CD1c-positive myeloid dendritic cell (primary cell): ENCODE measurements at regions not wholly inside any gene's neighbourhood (a gene's known extent, or its start where the extent isn't known, plus 50 kb on each side); places are given as distances from the start of the nearest gene placed in this dataset.
"Not testable (repeated sequence)": the region's sequence is repeated elsewhere in the genome, so short reads cannot be mapped to it uniquely, and the experiment has no call there.

Experiments used
- DNase-seq: peaks from one replicate; pipeline ENCODE4 v3.0.0-alpha.2; 2016; ENCODE audit errors: extremely low spot score

DNA sequence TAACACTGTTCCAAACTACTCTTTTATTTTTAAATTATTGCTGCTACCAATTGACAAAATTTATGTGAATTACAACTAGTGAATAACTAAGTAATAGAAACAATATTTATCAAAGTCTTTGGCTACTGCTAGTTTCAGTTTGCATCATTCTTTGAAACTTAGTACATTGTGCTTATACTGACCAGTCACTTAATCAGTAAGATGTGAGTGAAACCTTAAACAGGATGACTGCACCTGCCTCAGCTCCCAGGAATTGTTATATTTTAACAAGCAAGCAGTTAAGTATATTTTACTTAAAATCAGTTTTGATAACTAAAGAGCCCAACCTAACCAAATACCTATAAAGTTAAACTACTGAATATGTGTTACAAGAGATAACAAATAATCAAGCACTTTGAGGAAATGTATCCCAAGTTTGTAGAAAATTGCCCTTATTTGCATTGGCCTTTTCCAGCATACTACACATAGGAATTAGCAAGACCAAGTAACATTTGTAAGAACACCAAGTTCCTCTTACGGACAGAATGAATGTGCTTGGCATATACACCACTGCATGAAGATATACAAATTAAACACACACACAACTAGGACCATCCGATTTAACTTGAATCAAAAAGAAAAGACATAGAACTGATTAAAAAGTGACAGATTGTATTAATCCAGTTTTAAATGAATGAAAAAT lies 545.5 kb upstream of the DAB2 start:
- no peak for DNase-seq

DNA sequence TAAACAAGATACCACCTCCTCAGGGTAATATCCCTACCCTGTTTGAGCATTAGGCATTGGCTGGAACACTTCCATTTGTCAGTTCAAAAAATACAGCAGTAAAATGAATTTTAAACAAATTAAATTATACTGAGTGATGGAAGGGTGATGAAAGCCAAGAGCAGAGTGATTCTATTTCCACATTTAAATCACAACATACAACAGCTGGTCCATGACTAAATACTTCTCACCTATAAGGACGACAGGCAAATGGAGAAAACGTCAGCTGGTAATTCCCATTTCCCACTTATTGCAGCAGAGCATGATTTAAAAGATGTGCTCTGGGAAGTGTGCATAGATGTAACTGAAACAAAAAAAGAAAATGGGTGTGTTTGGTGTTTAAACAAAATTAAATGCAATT lies 543.6 kb upstream of the DAB2 start:
- DNase-seq, result no peak

DNA sequence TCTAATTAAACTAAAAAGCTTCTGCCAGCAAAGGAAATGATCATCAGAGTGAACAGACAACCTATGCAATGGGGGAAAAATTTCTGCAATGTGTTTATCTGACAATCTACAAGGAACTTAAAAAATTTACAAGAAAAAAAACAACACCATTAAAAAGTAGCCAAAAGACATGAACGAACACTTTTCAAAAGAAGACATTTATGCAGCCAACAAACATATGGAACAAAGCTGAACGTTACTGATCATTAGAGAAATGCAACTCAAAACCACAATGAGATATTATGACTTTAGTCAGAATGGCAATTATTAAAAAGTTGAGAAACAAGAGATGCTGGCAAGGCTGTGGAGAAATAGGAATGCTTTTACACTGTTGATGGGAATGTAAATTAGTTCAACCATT lies 530.4 kb upstream of the DAB2 start:
- DNase-seq, result no peak

DNA sequence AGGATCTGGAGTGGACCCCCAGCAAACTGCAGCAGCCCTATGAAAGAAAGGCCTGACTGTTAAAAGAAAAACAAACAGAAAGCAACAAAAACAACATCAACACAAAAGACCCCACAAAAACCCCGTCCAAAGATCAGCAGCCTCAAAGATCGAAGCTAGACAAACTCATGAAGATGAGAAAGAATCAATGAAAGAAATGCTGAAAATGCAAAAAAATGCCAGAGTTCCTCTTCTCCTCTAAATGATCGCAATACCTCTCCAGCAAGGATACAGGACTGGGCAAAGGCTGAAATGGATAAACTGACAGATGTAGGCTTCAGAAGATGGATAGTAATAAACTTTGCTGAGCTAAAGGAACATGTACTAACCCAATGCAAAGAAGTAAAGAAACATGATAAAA lies 526.3 kb upstream of the DAB2 start:
- no peak for DNase-seq

DNA sequence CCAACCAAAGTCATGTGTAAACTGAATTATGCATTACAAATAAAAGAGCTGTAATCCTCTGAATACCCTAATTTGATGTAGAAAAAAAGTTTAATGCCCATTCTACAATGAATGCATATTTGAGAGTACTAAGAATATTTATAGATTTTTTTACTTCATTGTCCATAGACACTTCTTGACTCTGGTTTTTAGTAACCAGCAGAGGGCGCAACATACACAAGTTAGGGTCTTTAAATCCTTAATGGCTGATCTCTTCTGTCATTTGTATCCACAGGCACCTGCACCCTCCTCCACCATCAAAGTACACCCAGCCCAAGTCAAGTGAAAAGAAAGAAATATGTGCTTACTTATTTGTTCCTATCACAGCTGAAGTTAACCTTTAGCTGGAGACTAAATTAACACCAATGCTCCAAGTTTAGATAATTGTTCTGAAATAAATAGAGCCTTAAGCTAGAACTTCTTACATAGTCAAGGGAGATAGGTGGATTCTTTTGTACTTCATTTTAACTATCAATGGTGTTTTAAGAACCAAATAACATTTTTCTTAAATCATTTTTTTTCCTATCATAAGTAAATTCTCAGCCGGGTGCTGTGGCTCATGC lies 524.2 kb upstream of the DAB2 start:
- DNase-seq, result peak; percentile 82

DNA sequence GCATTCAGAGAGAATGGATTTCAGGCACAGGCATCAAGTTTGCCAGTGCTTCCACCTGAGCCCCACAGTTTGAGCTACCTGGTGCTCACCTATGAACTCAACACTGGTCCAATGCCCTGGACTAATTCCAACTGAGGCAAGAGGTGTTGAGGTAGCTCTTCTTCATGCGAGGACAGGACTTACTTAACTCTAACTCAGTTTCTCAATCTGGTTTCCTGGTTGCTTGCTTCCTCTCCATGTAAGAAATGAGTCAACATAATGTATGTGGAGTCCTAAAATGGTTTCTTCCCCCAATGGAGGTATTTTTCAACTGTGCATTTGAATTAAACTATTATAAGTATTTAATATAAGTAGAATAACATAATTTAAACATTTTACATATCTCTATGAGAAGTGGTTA lies 523.6 kb upstream of the DAB2 start:
- peak; percentile 9 for DNase-seq

DNA sequence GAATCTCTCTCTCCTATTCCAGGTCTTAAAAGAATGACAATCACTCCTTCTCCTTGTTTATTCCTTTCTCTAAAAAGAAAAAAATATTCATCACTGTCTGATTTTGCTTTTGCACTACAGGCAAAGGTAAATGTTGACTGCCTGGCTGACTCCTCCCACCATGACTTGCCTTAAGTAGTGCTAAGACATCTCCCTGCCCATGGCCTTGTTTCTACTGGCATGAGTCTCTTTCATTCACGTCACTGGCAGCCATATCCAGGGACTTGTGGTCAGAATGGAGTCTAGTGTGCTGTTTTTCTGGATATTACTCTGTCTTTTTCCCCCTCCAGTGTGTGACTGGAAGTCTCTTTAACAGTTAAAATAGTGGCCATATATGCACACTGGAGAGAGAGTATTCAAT lies 522.9 kb upstream of the DAB2 start:
- no peak for DNase-seq

DNA sequence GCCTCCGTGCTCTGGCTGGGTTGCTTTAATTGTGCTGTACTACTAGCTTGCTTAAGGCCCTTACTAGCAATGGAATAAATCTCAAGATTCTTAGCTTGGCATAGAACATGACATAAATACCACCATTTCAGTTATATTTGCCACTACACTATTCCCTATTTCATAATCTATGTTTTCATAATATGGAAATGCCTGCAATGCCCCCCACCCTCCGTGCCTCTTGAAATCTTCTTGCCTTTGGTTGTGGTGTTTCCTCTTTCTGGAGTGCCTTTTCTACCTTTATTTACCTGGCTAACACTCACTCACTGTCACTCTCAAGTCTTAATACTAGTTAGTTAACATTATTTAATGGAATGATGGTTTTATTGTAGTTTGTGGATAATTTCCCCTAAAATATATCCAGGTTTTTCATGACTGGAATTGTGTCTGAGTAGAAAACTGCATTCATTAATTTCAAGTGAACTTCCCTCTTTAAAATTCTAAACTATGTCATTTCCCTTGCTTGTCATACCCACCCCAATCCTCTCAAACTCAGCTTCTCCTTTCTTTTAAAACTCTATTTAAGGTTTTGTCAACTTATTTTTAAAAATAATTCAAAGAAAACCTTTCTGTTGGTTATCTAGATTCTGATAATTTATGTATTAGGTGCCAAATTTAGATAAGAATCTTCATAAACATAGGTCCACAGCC lies 521.7 kb upstream of the DAB2 start:
- peak; percentile 35 for DNase-seq

DNA sequence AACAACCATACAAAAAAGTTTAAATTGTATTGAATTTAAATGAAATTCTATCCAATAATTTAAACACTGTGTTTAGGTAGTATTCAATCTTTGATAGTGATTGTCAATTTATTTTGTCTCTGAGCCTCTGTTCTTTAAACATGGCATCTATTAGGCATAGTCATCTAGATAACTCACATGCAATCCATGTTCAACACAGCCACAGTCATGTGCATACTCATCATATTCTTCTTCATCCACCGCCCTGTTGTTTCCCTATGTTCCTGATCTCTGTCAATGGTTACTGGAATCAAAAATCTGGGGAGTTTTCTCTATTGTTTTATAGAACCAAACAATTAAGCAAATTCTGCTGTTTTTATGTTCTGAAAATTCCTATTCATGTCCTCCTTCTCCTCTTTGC lies 521.1 kb upstream of the DAB2 start:
- no peak for DNase-seq

DNA sequence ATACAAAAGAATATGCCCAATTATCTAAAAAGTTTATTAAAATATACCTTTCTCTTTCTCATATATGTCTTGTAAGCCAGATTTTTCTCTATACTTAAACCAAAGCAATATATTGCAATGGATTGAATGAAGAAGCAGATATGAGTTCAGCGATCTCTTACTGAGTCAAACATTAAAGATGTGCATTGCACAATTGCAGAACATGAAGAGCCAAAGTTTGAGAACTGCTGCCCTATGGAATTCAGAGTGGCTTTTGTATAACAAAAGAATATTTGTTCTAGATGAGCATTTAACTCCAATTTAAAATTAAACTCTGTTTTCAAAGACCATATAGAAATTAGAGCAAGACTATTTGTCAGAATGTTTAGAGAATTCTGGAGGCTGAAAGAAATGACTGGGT lies 519.0 kb upstream of the DAB2 start:
- no peak for DNase-seq

DNA sequence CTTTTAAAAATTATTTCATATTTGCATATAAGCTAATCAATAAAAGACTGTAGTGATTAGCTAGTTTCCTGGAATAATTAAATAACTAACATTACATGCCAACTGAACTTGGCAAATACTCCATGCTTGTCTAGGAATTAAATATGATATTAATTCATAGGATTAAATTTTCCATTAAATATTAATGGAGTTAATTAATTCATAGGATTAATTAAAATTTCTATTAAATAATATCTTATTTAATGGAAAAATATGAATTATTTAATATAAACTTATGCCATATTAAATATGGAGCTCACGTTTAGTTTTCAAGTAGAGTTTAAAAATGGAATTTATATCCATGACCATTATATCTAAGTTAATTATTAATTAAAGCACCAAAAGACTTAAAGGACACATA lies 517.8 kb upstream of the DAB2 start:
- no peak for DNase-seq

DNA sequence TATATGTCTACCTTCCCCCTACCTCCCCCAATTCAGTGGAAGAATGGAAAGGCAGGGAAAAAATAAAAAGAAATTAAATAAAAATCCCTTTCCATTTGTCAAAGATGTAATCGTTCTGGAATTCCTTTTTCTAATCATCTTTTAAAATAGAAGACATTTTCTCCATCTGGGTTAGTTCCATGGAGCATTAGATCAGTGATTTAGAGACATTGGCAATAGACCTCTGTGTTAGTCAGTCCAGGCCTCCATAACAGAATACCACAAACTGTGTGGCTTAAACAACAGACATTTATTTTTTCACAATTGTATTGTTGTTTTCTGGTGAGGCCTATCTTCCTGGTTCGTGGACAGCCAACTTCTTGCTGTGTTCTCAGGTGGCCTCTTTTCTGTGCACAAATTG lies 516.6 kb upstream of the DAB2 start:
- no peak for DNase-seq

DNA sequence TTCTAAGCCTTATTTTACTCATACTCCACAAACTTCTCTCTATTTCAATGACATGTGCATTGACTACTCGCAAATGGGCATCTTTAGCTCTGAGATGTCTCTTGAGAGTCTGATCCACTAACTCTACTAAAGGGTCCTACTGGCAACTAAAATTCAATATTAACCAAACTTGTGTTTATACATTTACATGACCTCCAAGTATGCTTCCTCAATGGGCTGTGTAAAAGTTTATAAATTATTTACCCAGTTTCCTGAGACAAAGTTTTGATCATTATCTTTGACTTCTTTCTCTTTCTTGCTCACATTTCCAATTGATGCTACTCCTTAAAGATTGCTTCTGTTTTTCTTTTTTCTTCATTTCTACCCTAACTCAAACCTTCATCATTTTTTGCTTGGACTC lies 510.1 kb upstream of the DAB2 start:
- DNase-seq, result no peak

DNA sequence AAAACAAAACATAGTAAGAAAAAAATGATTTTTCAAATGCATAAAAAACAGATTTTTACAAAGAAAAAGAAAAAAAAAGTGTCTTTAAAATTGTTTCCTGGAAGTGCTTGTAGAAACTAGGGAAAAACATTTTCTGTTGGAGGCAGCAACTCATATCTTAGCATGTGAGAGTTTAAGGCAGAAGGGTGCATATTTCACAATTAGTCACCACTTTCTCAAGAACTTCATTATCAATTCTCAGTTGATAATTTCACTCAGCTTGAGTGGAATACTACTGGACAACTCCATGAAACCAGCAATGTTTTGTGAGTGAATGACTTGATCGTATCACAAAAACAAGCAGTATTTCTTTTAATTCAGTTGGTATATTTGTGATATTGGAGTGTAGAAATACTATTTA lies 508.3 kb upstream of the DAB2 start:
- no peak for DNase-seq

DNA sequence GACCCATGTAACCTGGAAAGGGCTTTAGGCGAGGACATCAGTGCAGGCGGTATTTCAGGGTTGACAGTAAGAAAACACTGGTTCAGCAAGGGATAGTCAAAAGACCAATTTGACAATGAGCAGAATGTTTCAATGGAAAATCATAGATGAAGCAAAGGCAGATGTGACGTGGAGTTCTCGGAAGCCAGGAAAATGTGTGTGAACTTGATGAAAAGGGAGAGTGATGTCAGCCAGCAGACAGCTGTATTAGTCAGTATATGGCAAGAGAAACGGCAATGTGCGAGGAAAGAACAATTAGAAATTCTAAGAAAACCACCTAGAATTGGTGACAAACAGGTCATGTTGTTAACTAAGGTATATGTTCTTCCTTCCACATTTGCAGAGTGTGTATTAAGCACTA lies 503.9 kb upstream of the DAB2 start:
- no peak for DNase-seq

DNA sequence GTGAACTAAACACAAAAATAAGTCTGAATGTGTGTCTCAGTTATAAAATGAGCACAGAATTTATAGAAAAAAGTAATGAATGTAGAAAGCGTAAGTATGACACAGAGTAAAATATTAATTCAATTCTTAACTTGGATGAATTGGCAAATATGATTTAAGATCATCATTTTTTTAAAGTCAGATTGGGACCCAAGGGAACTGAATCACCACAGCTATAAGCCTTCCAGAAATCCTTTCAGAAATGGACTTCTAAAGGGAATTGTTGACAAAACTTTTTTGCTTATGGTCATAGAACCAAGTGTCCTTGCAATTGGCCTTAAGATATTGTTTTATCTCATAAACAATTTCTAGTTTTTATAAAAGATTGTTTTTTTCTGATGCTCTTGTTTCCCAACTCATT lies 495.1 kb upstream of the DAB2 start:
- DNase-seq, result no peak

DNA sequence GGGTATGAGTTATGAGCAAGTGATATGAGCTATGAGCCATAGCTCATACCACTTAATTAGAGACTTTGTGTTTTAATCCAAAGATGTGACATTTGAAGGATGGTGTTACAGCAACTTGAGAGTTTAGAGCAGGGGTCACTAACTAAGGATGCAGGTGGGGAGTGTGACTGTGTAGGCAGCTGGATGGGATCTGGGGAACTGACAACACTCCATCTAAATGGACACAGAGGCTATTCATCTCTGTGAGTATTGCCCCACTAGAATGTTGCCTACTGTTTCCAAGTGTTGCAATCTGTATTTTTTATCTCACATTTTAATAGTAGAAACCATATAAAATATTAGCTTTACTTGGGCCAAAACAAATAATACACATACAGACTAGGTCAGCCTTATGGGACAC lies 488.1 kb upstream of the DAB2 start:
- no peak for DNase-seq

DNA sequence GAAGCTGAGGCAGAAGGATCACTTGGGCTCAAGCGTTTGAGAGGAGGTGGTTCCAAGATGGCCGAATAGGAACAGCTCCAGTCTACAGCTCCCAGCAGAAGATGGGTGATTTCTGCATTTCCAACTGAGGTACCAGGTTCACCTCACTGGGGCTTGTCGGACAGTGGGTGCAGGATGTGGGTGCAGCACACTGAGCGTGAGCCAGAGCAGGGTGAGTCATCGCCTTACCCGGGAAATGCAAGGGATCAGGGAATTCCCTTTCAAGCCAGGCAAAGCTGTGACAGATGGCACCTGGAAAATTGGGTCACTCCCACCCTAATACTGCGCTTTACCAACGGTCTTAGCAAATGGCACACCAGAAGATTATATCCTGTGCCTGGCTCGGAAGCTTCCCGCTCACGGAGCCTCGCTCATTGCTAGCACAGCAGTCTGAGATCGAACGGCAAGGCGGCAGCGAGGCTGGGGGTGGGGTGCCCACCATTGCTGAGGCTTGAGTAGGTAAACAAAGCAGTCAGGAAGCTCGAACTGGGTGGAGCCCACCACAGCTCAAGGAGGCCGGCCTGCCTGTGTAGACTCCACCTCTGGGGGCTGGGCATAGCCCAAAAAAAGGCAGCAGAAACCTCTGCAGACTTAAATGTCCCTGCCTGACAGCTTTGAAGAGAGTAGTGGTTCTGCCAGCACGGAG lies 482.6 kb upstream of the DAB2 start:
- DNase-seq, result not testable (repeated sequence)

DNA sequence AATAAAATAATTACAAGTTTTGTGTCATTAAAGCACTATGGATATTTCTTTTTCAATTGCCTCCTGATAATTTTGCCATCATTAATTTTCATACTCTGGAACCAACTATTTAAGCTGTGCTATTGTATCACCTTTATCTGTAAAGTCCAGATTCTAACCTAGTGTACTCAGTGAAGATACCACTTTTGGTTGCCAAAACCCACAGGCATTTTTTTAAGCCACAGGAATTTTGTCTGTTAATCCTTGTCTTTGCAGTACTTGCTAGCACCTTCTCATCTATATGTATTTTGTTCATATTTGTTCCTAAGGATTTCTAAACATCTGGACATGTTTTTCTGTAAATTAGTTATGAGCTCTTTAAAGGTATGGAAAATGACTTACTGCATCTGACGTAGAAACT lies 481.4 kb upstream of the DAB2 start:
- no peak for DNase-seq

DNA sequence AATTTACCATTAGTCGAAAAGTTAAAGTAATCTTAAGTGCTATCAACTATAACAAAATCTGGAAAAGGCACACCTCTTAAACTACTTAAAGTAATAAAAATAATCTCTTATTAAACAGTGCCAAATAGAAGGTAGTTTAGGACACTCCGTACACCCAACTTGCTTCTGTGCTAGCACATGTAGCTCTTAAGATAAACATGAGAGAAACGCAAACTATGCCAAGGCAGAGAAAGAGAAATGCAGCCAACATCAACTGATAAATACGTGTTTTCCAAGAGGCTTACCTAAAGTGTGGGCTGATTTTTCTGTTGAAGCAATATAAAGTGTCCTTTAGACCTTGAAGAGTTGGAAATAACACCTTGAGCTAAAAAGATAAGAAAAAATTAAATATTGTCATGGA lies 480.6 kb upstream of the DAB2 start:
- DNase-seq, result no peak

DNA sequence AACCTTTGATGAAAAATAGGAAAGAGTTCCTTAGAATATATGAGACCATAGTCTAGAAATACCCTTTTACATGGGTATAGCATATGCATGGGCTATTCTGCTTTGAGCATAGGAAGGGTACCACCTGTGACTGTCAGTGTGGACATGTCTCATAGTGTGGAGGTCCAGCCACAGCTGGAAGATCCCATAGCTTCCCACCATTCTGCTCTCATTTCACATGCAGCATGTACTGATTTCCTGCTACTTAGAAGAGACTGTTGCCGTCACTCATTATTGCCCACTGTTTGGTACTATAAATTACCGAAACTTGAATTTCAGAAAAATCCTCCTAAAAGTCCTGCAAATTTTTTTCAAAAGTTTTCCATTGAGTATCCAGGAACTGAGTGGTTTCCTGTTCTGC lies 477.8 kb upstream of the DAB2 start:
- no peak for DNase-seq

DNA sequence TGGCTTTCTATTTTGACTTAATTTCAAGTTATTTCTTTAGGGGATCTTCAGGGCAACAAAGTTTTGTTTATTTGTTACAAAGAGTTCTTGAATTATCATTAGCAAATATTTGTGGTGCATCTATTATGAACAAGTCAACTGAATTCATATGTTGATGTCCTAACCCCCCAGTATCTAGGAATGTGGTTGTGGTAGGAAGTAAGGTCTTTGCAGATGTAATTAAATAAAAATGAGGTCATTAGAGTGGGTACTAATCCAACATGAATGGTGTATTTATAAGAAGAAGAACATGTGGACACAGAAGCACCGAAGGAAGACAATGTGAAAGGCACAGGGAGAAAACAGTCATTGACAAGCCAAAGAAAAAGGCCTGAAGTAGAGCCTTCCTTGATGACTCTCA lies 474.0 kb upstream of the DAB2 start:
- no peak for DNase-seq

DNA sequence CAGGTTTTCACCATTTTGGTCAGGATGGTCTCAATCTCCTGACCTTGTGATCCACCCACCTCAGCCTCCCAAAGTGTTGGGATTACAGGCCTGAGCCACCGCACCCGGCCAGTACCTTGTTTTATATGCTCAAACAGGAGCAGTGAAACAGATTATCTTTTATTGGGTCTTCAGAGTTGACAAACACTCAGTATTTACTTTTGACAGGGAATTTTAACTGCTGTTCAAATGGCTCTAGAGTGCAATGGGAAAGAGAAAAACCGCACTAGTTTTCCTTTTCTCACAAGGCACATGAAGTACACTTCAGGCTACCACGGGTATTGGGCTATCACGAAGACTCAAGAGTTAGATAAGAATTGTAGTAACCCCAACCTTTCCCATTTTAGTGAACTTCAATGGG lies 471.9 kb upstream of the DAB2 start:
- DNase-seq, result no peak
